H1 (cell line): ENCODE measurements at regions not wholly inside any gene's neighbourhood (a gene's known extent, or its start where the extent isn't known, plus 50 kb on each side); places are given as distances from the start of the nearest gene placed in this dataset.

Source experiments
- CTCF ChIA-PET: fragments of 300-600 bp; sonication (Branson Sonifier 250); formaldehyde crosslinking; loops from one replicate; lab custom pipeline; 2021; ENCODE audit not compliant: partially characterized antibody; lab: Charles Lee
- POLR2A ChIA-PET: fragments of 300-600 bp; sonication (Branson Sonifier 250); formaldehyde crosslinking; loops from one replicate; lab custom pipeline; 2021; ENCODE audit warnings: inconsistent platforms; ENCODE audit not compliant: partially characterized antibody; lab: Charles Lee
- DNase-seq, 2 experiments: peaks; one replicate each; pipeline versions ENCODE4 v3.0.0 to v3.0.0-alpha.2; 2010 to 2022; ENCODE audit warnings: low spot score in 2 of 2, low read depth in 1 of 2, mixed read lengths in 1 of 2
- FAIRE-seq: peaks from 2 replicates; lab custom pipeline; 2011; peaks lifted over from hg19 to GRCh38; lab: Jason Lieb, UNC
- H2AFZ ChIP-seq: 2 replicates; pipeline ENCODE4 v1.8.1; 2012; ENCODE audit warnings: low read length, inconsistent platforms
- H2AK5ac ChIP-seq: 2 replicates; pipeline ENCODE4 v1.6.1; 2013; ENCODE audit warnings: low read depth, low read length
- H2BK120ac ChIP-seq: replicated peaks from 2 replicates; pipeline ENCODE3; 2013; ENCODE audit warnings: low read depth, low read length, inconsistent platforms
- H2BK12ac ChIP-seq: 2 replicates; pipeline ENCODE4 v1.6.1; 2013; ENCODE audit warnings: low read depth, low read length
- H2BK15ac ChIP-seq: 2 replicates; pipeline ENCODE4 v1.6.1; 2013; ENCODE audit warnings: low read length
- H2BK20ac ChIP-seq: 2 replicates; pipeline ENCODE4 v1.6.1; 2013; ENCODE audit warnings: low read length
- H2BK5ac ChIP-seq: 2 replicates; pipeline ENCODE4 v1.6.1; 2013; ENCODE audit warnings: low read depth, low read length
- H3K14ac ChIP-seq: 2 replicates; pipeline ENCODE4 v1.6.1; 2013; ENCODE audit warnings: inconsistent platforms; ENCODE audit not compliant: insufficient read length
- H3K18ac ChIP-seq: 2 replicates; pipeline ENCODE4 v1.6.1; 2013; ENCODE audit warnings: low read length; ENCODE audit errors: extremely low read depth
- H3K23ac ChIP-seq: 2 replicates; pipeline ENCODE4 v1.6.1; 2013; ENCODE audit warnings: inconsistent platforms; ENCODE audit not compliant: insufficient read length
- H3K23me2 ChIP-seq: 2 replicates; pipeline ENCODE4 v1.6.1; 2013; ENCODE audit warnings: low read depth, low read length
- H3K27ac ChIP-seq: 2 replicates; pipeline ENCODE4 v1.6.1; 2011; ENCODE audit warnings: low read depth, low read length, inconsistent platforms
- H3K27me3 ChIP-seq, 4 experiments: replicated peaks in 1 of 4; 1 replicate in 1 of 4; 2 replicates in 3 of 4; pipeline versions ENCODE4 v1.6.1 to v1.8.1; 2011 to 2013; ENCODE audit warnings: low read length in 3 of 4, mild to moderate bottlenecking in 3 of 4, inconsistent platforms in 2 of 4, mixed read lengths in 2 of 4, moderate library complexity in 1 of 4; ENCODE audit not compliant: control insufficient read depth in 3 of 4, insufficient read depth in 3 of 4; ENCODE audit errors: extremely low read depth in 1 of 4
- H3K36me3 ChIP-seq, 4 experiments: 2 replicates each; pipeline versions ENCODE4 v1.6.1 to v1.8.1; 2011 to 2013; ENCODE audit warnings: mild to moderate bottlenecking in 4 of 4, low read length in 3 of 4, moderate library complexity in 2 of 4, control low read depth in 1 of 4, inconsistent platforms in 1 of 4; ENCODE audit not compliant: insufficient read depth in 4 of 4, control insufficient read depth in 2 of 4
- H3K4ac ChIP-seq: replicated peaks from 2 replicates; pipeline ENCODE3; 2013; ENCODE audit warnings: low read length, low read depth, mixed read lengths, inconsistent platforms; ENCODE audit not compliant: insufficient read length
- H3K4me1 ChIP-seq, 4 experiments: replicated peaks in 1 of 4; 1 replicate in 1 of 4; 2 replicates in 3 of 4; pipeline versions ENCODE4 v1.6.1 to v1.8.1; 2011 to 2013; ENCODE audit warnings: low read length in 3 of 4, inconsistent platforms in 2 of 4, mixed read lengths in 1 of 4; ENCODE audit not compliant: insufficient read depth in 4 of 4, control insufficient read depth in 3 of 4
- H3K4me2 ChIP-seq, 2 experiments: 2 replicates each; pipeline versions ENCODE4 v1.6.1 to v1.8.1; 2011 to 2013; ENCODE audit warnings: low read depth in 2 of 2, low read length in 2 of 2, control low read depth in 1 of 2, inconsistent platforms in 1 of 2, mild to moderate bottlenecking in 1 of 2; ENCODE audit not compliant: insufficient read depth in 1 of 2
- H3K4me3 ChIP-seq, 4 experiments: fragments of 200-600, 300-600 bp in 1 of 4; sonication (generic), shearing (Covaris generic), sonication (Bioruptor Twin) in 1 of 4; 2 replicates each; pipeline versions ENCODE4 v1.5.1 to v1.8.1; 2011 to 2016; ENCODE audit warnings: low read length in 4 of 4, low read depth in 3 of 4, control low read depth in 2 of 4, inconsistent platforms in 2 of 4, mild to moderate bottlenecking in 2 of 4, mixed read lengths in 1 of 4, moderate library complexity in 1 of 4; ENCODE audit not compliant: insufficient read depth in 2 of 4; ENCODE audit errors: extremely low read depth in 1 of 4
- H3K56ac ChIP-seq: replicated peaks from 2 replicates; pipeline ENCODE3; 2013; ENCODE audit warnings: low read depth, mild to moderate bottlenecking, mixed read lengths, low read length, inconsistent platforms; ENCODE audit not compliant: insufficient read length
- H3K79me1 ChIP-seq: 2 replicates; pipeline ENCODE4 v1.6.1; 2013; ENCODE audit warnings: low read depth, low read length, control low read depth
- H3K79me2 ChIP-seq, 2 experiments: 2 replicates each; pipeline versions ENCODE4 v1.6.1 to v1.8.1; 2012 to 2013; ENCODE audit warnings: low read length in 2 of 2, mild to moderate bottlenecking in 2 of 2, inconsistent platforms in 1 of 2; ENCODE audit not compliant: insufficient read depth in 2 of 2, control insufficient read depth in 1 of 2
- H3K9ac ChIP-seq, 4 experiments: replicated peaks in 1 of 4; 1 replicate in 1 of 4; 2 replicates in 3 of 4; pipeline versions ENCODE4 v1.6.1 to v1.8.1; 2011 to 2013; ENCODE audit warnings: low read depth in 3 of 4, low read length in 3 of 4, control low read depth in 2 of 4, mild to moderate bottlenecking in 2 of 4, moderate library complexity in 2 of 4, inconsistent platforms in 1 of 4; ENCODE audit errors: extremely low read depth in 1 of 4
- H3K9me3 ChIP-seq, 2 experiments: 2 replicates each; pipeline versions ENCODE4 v1.6.1 to v1.8.1; 2012 to 2013; ENCODE audit warnings: mild to moderate bottlenecking in 2 of 2, moderate library complexity in 2 of 2, control low read depth in 1 of 2, inconsistent platforms in 1 of 2, low read depth in 1 of 2, low read length in 1 of 2, mixed read lengths in 1 of 2; ENCODE audit not compliant: insufficient read depth in 2 of 2
- H4K20me1 ChIP-seq, 2 experiments: replicated peaks in 1 of 2; 2 replicates each; pipeline versions ENCODE3 to v1.8.1; 2011 to 2013; ENCODE audit warnings: inconsistent platforms in 2 of 2, low read length in 2 of 2, mild to moderate bottlenecking in 1 of 2; ENCODE audit not compliant: insufficient read depth in 2 of 2, control insufficient read depth in 1 of 2
- H4K5ac ChIP-seq: 2 replicates; pipeline ENCODE4 v1.6.1; 2013; ENCODE audit warnings: low read length, low read depth, mixed read lengths, inconsistent platforms; ENCODE audit not compliant: insufficient read length
- H4K8ac ChIP-seq: 2 replicates; pipeline ENCODE4 v1.8.0; 2013; ENCODE audit warnings: mild to moderate bottlenecking, moderate library complexity, low read length, inconsistent platforms; ENCODE audit not compliant: insufficient read depth; ENCODE audit errors: extremely low read depth
- H4K91ac ChIP-seq: replicated peaks from 2 replicates; pipeline ENCODE3; 2013; ENCODE audit warnings: low read length, mixed read lengths, inconsistent platforms; ENCODE audit not compliant: insufficient read length
- BACH1 ChIP-seq: IDR thresholded peaks from 2 replicates; pipeline ENCODE4 v1.6.1; 2012; ENCODE audit warnings: low read length, improper control_type of control experiment
- BRCA1 ChIP-seq: IDR thresholded peaks from 2 replicates; pipeline ENCODE4 v1.6.1; 2012; ENCODE audit warnings: low read depth, low read length, improper control_type of control experiment
- EGR1 ChIP-seq: IDR thresholded peaks from 2 replicates; pipeline ENCODE4 v1.6.1; 2011; ENCODE audit warnings: low read depth, low read length, borderline replicate concordance
- EZH2 ChIP-seq: fragments of 200-600 bp; sonication (generic); IDR thresholded peaks from 2 replicates; pipeline ENCODE4 v1.7.1; 2012; ENCODE audit warnings: low read depth, mild to moderate bottlenecking, moderate library complexity, low read length, inconsistent platforms; ENCODE audit not compliant: severe bottlenecking
- GTF2F1 ChIP-seq: IDR thresholded peaks from 2 replicates; pipeline ENCODE4 v1.6.1; 2012; ENCODE audit warnings: low read depth, low read length, improper control_type of control experiment, borderline replicate concordance
- HDAC2 ChIP-seq, 2 experiments: fragments of 300-600 bp in 1 of 2; sonication (generic) in 1 of 2; IDR thresholded peaks; 2 replicates each; pipeline ENCODE4 v1.6.1; 2011 to 2012; ENCODE audit warnings: low read depth in 2 of 2, low read length in 2 of 2, mild to moderate bottlenecking in 2 of 2, moderate library complexity in 2 of 2, borderline replicate concordance in 1 of 2, inconsistent platforms in 1 of 2
- JUN ChIP-seq: IDR thresholded peaks from 2 replicates; pipeline ENCODE4 v1.6.1; 2011; ENCODE audit warnings: low read depth, mild to moderate bottlenecking, improper control_type of control experiment, low read length
- KDM5A ChIP-seq: fragments of 200-600 bp; IDR thresholded peaks from 2 replicates; pipeline ENCODE4 v1.7.1; 2012; ENCODE audit warnings: mild to moderate bottlenecking, low read length, inconsistent platforms, mixed read lengths
- POU5F1 ChIP-seq: IDR thresholded peaks from 2 replicates; pipeline ENCODE4 v1.6.1; 2011; ENCODE audit warnings: low read depth, mild to moderate bottlenecking, low read length, moderate library complexity
- RAD21 ChIP-seq, 2 experiments: IDR thresholded peaks in 1 of 2; conservative IDR thresholded peaks in 1 of 2; 2 replicates each; pipeline ENCODE4 v1.6.1; 2011; ENCODE audit warnings: low read depth in 2 of 2, low read length in 2 of 2, improper control_type of control experiment in 1 of 2, inconsistent platforms in 1 of 2, mild to moderate bottlenecking in 1 of 2, moderate library complexity in 1 of 2
- SP4 ChIP-seq: IDR thresholded peaks from 2 replicates; pipeline ENCODE4 v1.6.1; 2012; ENCODE audit warnings: low read length, inconsistent platforms
- YY1 ChIP-seq: IDR thresholded peaks from 2 replicates; pipeline ENCODE4 v1.6.1; 2011; ENCODE audit warnings: low read depth, mild to moderate bottlenecking, low read length
- WGBS, 2 experiments: shearing (Covaris generic) in 1 of 2; methylation state at CpG; one replicate each; pipeline versions ENCODE4 v1.1.6 to v1.1.7; 2013 to 2015; ENCODE audit warnings: low lambda C conversion rate in 2 of 2, mixed read lengths in 2 of 2, inconsistent platforms in 1 of 2, low coverage in 1 of 2, missing lambda C conversion rate in 1 of 2; ENCODE audit not compliant: insufficient replicate concordance in 2 of 2, insufficient coverage in 1 of 2, insufficient read length in 1 of 2; ENCODE audit errors: extremely low coverage in 1 of 2, missing lambda C conversion rate in 1 of 2; 5-methylcytosine and 5-hydroxymethylcytosine counted together

DNA sequence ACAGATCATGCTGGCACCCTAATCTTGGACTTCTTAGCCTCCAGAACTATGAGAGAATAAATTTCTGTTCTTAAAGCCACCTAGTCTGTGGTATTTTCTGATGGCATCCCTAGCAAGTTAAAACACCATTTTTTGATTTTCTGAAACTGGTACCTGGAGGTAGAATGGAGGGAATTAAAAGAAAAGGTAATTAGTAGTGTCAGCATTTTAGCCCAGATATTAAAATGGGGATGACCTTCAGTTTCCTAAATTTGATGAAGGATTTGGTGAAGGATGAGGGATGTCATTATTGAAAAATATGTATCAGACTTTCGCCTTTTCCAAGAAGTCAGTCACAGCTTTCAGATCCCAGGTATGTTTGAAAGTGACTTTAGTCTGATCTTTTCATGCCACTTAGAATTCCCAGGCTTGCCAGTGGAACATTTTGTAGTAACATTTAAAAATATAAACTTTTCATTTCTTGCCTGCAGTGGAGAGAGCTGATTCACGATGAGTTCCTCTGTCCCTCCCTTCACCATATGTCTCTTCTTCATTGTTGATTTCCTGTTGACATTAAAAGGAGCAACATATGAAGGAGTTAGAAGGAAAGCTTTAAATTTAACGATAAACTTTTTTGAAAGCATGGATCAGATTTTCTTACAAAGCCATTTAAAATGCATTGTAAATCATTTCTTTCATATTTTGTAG is 169.4 kb downstream of the SLIT2 start:
- Histone ChIP-seq H2BK12ac (no peak overlapping the region), H3K9me3 (no peaks in the 10 kb centered on the region), H2AFZ (no peak overlapping the region), H3K23me2 (peaks cover 2% of the 10 kb centered on the region; the same call in 1 of the 2 replicates), H3K79me2 (no peaks in the 10 kb centered on the region), H3K14ac (no peak overlapping the region), H4K91ac (no peak overlapping the region), H3K27ac (no peak overlapping the region), H2BK5ac (no peak overlapping the region), H2BK15ac (no peak overlapping the region), H3K9ac (no peak overlapping the region), H3K4ac (no peak overlapping the region), H2BK120ac (no peak overlapping the region), H3K23ac (no peak overlapping the region), H3K4me2 (no peak overlapping the region), H4K8ac (no peak overlapping the region), H3K27me3 (no peaks in the 10 kb centered on the region), H2AK5ac (no peak overlapping the region), H2BK20ac (no peak overlapping the region), H3K56ac (no peak overlapping the region), H3K4me3 (no peak overlapping the region), H4K5ac (no peak overlapping the region), H4K20me1 (no peaks in the 10 kb centered on the region), H3K4me1 (no peaks in the 10 kb centered on the region), H3K18ac (no peak overlapping the region), H3K79me1 (no peaks in the 10 kb centered on the region), H3K36me3 (no peaks in the 10 kb centered on the region)
- ChIA-PET POLR2A (interaction anchor here (0.7 kb wide), 1 partner anchor 174 kb away, joined by 3 read pairs; no protein-coding TSS in a partner anchor), CTCF (interaction anchor here (0.6 to 2.0 kb wide), 9 partner anchors 10 to 278 kb away, joined by 3 to 9 read pairs (median 4); no protein-coding TSS in a partner anchor)
- FAIRE-seq: no peak
- WGBS, 2 experiments: 87% methylated on average over 3 of the region's 3 CpGs; no CpG with 5 or more reads in 1 of the 2 experiments
- DNase-seq: no peak
- no peak for TF ChIP-seq BACH1
- no peak for TF ChIP-seq BRCA1
- TF ChIP-seq EGR1: no peak
- TF ChIP-seq GTF2F1: no peak
- TF ChIP-seq HDAC2 (IDR thresholded peaks at IDR 0.05; ENCODE audit: borderline replicate concordance in 1 of 2, low read depth in 2 of 2, low read length in 2 of 2): no peak
- no peak for TF ChIP-seq YY1
- no peak for TF ChIP-seq RAD21 (IDR thresholded peaks at IDR 0.05 in 1 of 2, conservative IDR thresholded peaks at IDR 0.05 in 1 of 2; ENCODE audit: low read depth in 2 of 2, low read length in 2 of 2)
- no peak for TF ChIP-seq SP4
- TF ChIP-seq KDM5A: no peak
- no peak for TF ChIP-seq POU5F1
- no peak for TF ChIP-seq EZH2
- TF ChIP-seq JUN: no peak
